ENCODE measurements at regions not wholly inside any gene's neighbourhood (a gene's known extent, or its start where the extent isn't known, plus 50 kb on each side); places are given as distances from the start of the nearest gene placed in this dataset.

- TF ChIP-seq POLR2AphosphoS5 (IDR thresholded peaks at IDR 0.05) (no peak), POLR2A (IDR thresholded peaks at IDR 0.05) (no peak), CTCF (IDR thresholded peaks at IDR 0.05) (no peak)
- H3K4me1 ChIP-seq = no peaks in the 10 kb centered on the region
- DNase-seq (ENCODE audit: low spot score in 2 of 2) = no peak
- no peaks in the 10 kb centered on the region for H3K36me3 ChIP-seq
- H3K4me3 ChIP-seq = no peak overlapping the region
- no peaks in the 10 kb centered on the region for H3K27me3 ChIP-seq
- intact Hi-C loops (cut with DNase I; ENCODE audit: low total_unique reads) = no loop called here
- no peaks in the 10 kb centered on the region for H3K9me3 ChIP-seq
- H3K27ac ChIP-seq = no peak overlapping the region
Observed at GRCh38 chr10:120386896-120387295, 70.1 kb upstream of the PLPP4 start.

GRCh38 chr10:120387326-120387725 lies 69.7 kb upstream of the PLPP4 start:
- no peak for DNase-seq (ENCODE audit: low spot score in 2 of 2)
- H3K4me1 ChIP-seq = no peaks in the 10 kb centered on the region
- no peaks in the 10 kb centered on the region for H3K36me3 ChIP-seq
- H3K4me3 ChIP-seq = no peak overlapping the region
- no peak overlapping the region for H3K27ac ChIP-seq
- TF ChIP-seq CTCF (IDR thresholded peaks at IDR 0.05) (no peak), POLR2A (IDR thresholded peaks at IDR 0.05) (no peak), POLR2AphosphoS5 (IDR thresholded peaks at IDR 0.05) (no peak)
- H3K27me3 ChIP-seq = no peaks in the 10 kb centered on the region
- H3K9me3 ChIP-seq = no peaks in the 10 kb centered on the region
- intact Hi-C loops (cut with DNase I; ENCODE audit: low total_unique reads) = no loop called here

- no peaks in the 10 kb centered on the region for H3K4me1 ChIP-seq
- no peaks in the 10 kb centered on the region for H3K27me3 ChIP-seq
- H3K27ac ChIP-seq = no peak overlapping the region
- intact Hi-C loops (cut with DNase I; ENCODE audit: low total_unique reads) = no loop called here
- no peak for DNase-seq (ENCODE audit: low spot score in 2 of 2)
- H3K4me3 ChIP-seq = no peak overlapping the region
- no peaks in the 10 kb centered on the region for H3K9me3 ChIP-seq
- TF ChIP-seq CTCF (IDR thresholded peaks at IDR 0.05) = no peak
- no peak for TF ChIP-seq POLR2A (IDR thresholded peaks at IDR 0.05)
- no peak for TF ChIP-seq POLR2AphosphoS5 (IDR thresholded peaks at IDR 0.05)
- H3K36me3 ChIP-seq = no peaks in the 10 kb centered on the region
Observed at GRCh38 chr10:120392245-120392644, 64.8 kb upstream of the PLPP4 start.

GRCh38 chr10:120392671-120393079 lies 64.4 kb upstream of the PLPP4 start:
- TF ChIP-seq POLR2A (IDR thresholded peaks at IDR 0.05) (no peak), POLR2AphosphoS5 (IDR thresholded peaks at IDR 0.05) (no peak), CTCF (IDR thresholded peaks at IDR 0.05) (no peak)
- Histone ChIP-seq H3K4me3 (no peak overlapping the region), H3K4me1 (no peaks in the 10 kb centered on the region), H3K27ac (no peak overlapping the region), H3K36me3 (no peaks in the 10 kb centered on the region), H3K9me3 (no peaks in the 10 kb centered on the region), H3K27me3 (no peaks in the 10 kb centered on the region)
- no peak for DNase-seq (ENCODE audit: low spot score in 2 of 2)
- intact Hi-C loops (cut with DNase I; ENCODE audit: low total_unique reads) = no loop called here

- no peaks in the 10 kb centered on the region for H3K9me3 ChIP-seq
- no peaks in the 10 kb centered on the region for H3K27me3 ChIP-seq
- H3K36me3 ChIP-seq = no peaks in the 10 kb centered on the region
- intact Hi-C loops (cut with DNase I; ENCODE audit: low total_unique reads) = no loop called here
- H3K4me1 ChIP-seq = no peaks in the 10 kb centered on the region
- H3K4me3 ChIP-seq = no peak overlapping the region
- no peak for DNase-seq (ENCODE audit: low spot score in 2 of 2)
- TF ChIP-seq POLR2AphosphoS5 (IDR thresholded peaks at IDR 0.05) (no peak), POLR2A (IDR thresholded peaks at IDR 0.05) (no peak), CTCF (IDR thresholded peaks at IDR 0.05) (no peak)
- no peak overlapping the region for H3K27ac ChIP-seq
Observed at GRCh38 chr10:120394446-120394845, 62.6 kb upstream of the PLPP4 start.
